GM12878 (cell line): ENCODE measurements at regions not wholly inside any gene's neighbourhood (a gene's known extent, or its start where the extent isn't known, plus 50 kb on each side); places are given as distances from the start of the nearest gene placed in this dataset.

ENCODE experiments used
- ATAC-seq: fragments of 200-7000 bp; cut with Tn5 transposase; 3 replicates; pipeline ENCODE4 v1.9.1; 2020; ENCODE audit warnings: mild to moderate bottlenecking, moderate library complexity
- BruUV-seq: library from RNA; stranded (reverse); fragments of 400-500 nt; replicated peaks from 2 replicates; lab custom pipeline; 2021; lab: Mats Ljungman, UMichigan
- CTCF ChIA-PET: fragments of 300-600 bp; sonication (Branson Sonifier 250); formaldehyde crosslinking; extraction: SDS; loops from one replicate; lab custom pipeline; 2021; ENCODE audit warnings: inconsistent platforms; lab: Yijun Ruan, JAX
- POLR2A ChIA-PET: fragments of 350-600 bp; formaldehyde crosslinking; extraction: SDS; loops from one replicate; lab custom pipeline; 2021; ENCODE audit warnings: inconsistent platforms; lab: Charles Lee
- RAD21 ChIA-PET: fragments of 300-600 bp; sonication (Branson Sonifier 250); formaldehyde crosslinking; loops from one replicate; lab custom pipeline; 2023; ENCODE audit warnings: antibody characterized with exemption; ENCODE audit not compliant: unreplicated experiment; lab: Charles Lee
- SMC1A ChIA-PET: fragments of 300-600 bp; sonication (Branson Sonifier 250); formaldehyde crosslinking; loops from one replicate; lab custom pipeline; 2023; ENCODE audit not compliant: unreplicated experiment, uncharacterized antibody; lab: Charles Lee
- DNase-seq: peaks from one replicate; pipeline ENCODE4 v3.0.0-alpha.2; 2011; ENCODE audit warnings: low read depth, low spot score
- FAIRE-seq: peaks from 3 replicates; lab custom pipeline; 2011; peaks lifted over from hg19 to GRCh38; lab: Jason Lieb, UNC
- H2AFZ ChIP-seq: 2 replicates; pipeline ENCODE4 v1.6.0; 2011; ENCODE audit warnings: low read depth, low read length, control low read depth; ENCODE audit not compliant: control insufficient read depth
- H3K27ac ChIP-seq: 2 replicates; pipeline ENCODE4 v1.5.1; 2011; ENCODE audit warnings: control low read depth; ENCODE audit not compliant: control insufficient read depth, insufficient read depth
- H3K27me3 ChIP-seq, 2 experiments: replicated peaks in 1 of 2; 2 replicates each; pipeline versions ENCODE4 v1.6.0 to v1.6.1; 2011; ENCODE audit warnings: low read length in 1 of 2; ENCODE audit not compliant: control insufficient read depth in 2 of 2, insufficient read depth in 2 of 2
- H3K36me3 ChIP-seq, 2 experiments: 2 replicates each; pipeline ENCODE4 v1.5.1; 2011; ENCODE audit warnings: low read length in 1 of 2; ENCODE audit not compliant: control insufficient read depth in 2 of 2, insufficient read depth in 2 of 2
- H3K4me1 ChIP-seq: 2 replicates; pipeline ENCODE4 v1.6.1; 2011; ENCODE audit warnings: mild to moderate bottlenecking, low read length, moderate library complexity, mixed read lengths; ENCODE audit not compliant: control insufficient read depth, insufficient read depth
- H3K4me2 ChIP-seq: 2 replicates; pipeline ENCODE4 v1.6.0; 2011; ENCODE audit warnings: control low read depth; ENCODE audit not compliant: control insufficient read depth, insufficient read depth
- H3K4me3 ChIP-seq: fragments of 200-600 bp; sonication (generic); 2 replicates; pipeline ENCODE4 v1.5.1; 2016
- H3K79me2 ChIP-seq: 2 replicates; pipeline ENCODE4 v1.6.0; 2011; ENCODE audit warnings: low read length; ENCODE audit not compliant: control insufficient read depth, insufficient read depth
- H3K9ac ChIP-seq: 2 replicates; pipeline ENCODE4 v1.8.0; 2011; ENCODE audit warnings: low read length, control low read depth, mixed read lengths; ENCODE audit not compliant: control insufficient read depth, insufficient read depth
- H3K9me3 ChIP-seq: replicated peaks from 3 replicates; pipeline ENCODE4 v1.5.1; 2011; ENCODE audit warnings: mild to moderate bottlenecking, low read length; ENCODE audit not compliant: control insufficient read depth, insufficient read depth
- H4K20me1 ChIP-seq: 2 replicates; pipeline ENCODE4 v1.6.0; 2011; ENCODE audit not compliant: control insufficient read depth, insufficient read depth
- CHD4 ChIP-seq: fragments of 200-600 bp; sonication (generic); IDR thresholded peaks from 2 replicates; pipeline ENCODE4 v1.6.1; 2016; ENCODE audit warnings: mild to moderate bottlenecking
- CREM ChIP-seq: IDR thresholded peaks from 2 replicates; pipeline ENCODE4 v1.6.1; 2014; ENCODE audit warnings: antibody characterized with exemption, low read depth
- FOXM1 ChIP-seq: IDR thresholded peaks from 2 replicates; pipeline ENCODE4 v1.6.1; 2012; ENCODE audit warnings: low read depth, mild to moderate bottlenecking, inconsistent platforms, low read length, moderate library complexity
- KDM1A ChIP-seq: fragments of 200-600 bp; sonication (generic); IDR thresholded peaks from 2 replicates; pipeline ENCODE4 v1.6.1; 2016; ENCODE audit warnings: borderline replicate concordance
- KLF5 ChIP-seq: fragments of 450-650 bp; IDR thresholded peaks from 2 replicates; pipeline ENCODE4 v1.6.1; 2014; ENCODE audit warnings: mild to moderate bottlenecking; ENCODE audit not compliant: partially characterized antibody
- MEF2A ChIP-seq: IDR thresholded peaks from 2 replicates; pipeline ENCODE4 v1.6.1; 2011; ENCODE audit warnings: low read depth, mild to moderate bottlenecking, low read length, moderate library complexity; ENCODE audit not compliant: insufficient read depth
- MTA3 ChIP-seq: IDR thresholded peaks from 2 replicates; pipeline ENCODE4 v1.6.1; 2012; ENCODE audit warnings: low read length, inconsistent platforms, borderline replicate concordance
- MYB ChIP-seq: fragments of 150-350 bp; IDR thresholded peaks from 2 replicates; pipeline ENCODE4 v1.6.1; 2014; ENCODE audit warnings: mild to moderate bottlenecking, low read depth, low read length, borderline replicate concordance
- PBX3 ChIP-seq: IDR thresholded peaks from 2 replicates; pipeline ENCODE4 v1.6.1; 2011; ENCODE audit warnings: mild to moderate bottlenecking, low read depth, low read length, moderate library complexity; ENCODE audit not compliant: insufficient replicate concordance
- PML ChIP-seq: IDR thresholded peaks from 2 replicates; pipeline ENCODE4 v1.6.1; 2012; ENCODE audit warnings: low read length, inconsistent platforms
- POLR2AphosphoS5 ChIP-seq: IDR thresholded peaks from 2 replicates; pipeline ENCODE4 v1.6.1; 2011; ENCODE audit warnings: mild to moderate bottlenecking, low read length, inconsistent platforms
- RAD51 ChIP-seq: fragments of 450-650 bp; IDR thresholded peaks from 2 replicates; pipeline ENCODE4 v1.6.1; 2016; ENCODE audit warnings: moderate library complexity, mild to moderate bottlenecking, inconsistent platforms
- RBBP5 ChIP-seq: fragments of 200-600 bp; sonication (generic); conservative IDR thresholded peaks from 2 replicates; pipeline ENCODE4 v1.6.1; 2016
- SIX5 ChIP-seq: IDR thresholded peaks from 2 replicates; pipeline ENCODE4 v1.6.1; 2011; ENCODE audit warnings: mild to moderate bottlenecking, low read depth, low read length, moderate library complexity; ENCODE audit not compliant: severe bottlenecking
- YY1 ChIP-seq: IDR thresholded peaks from 2 replicates; pipeline ENCODE4 v1.6.1; 2011; ENCODE audit warnings: low read depth, mild to moderate bottlenecking, low read length
- ZNF217 ChIP-seq: fragments of 450-650 bp; IDR thresholded peaks from 2 replicates; pipeline ENCODE4 v1.6.1; 2017; ENCODE audit warnings: antibody characterized with exemption, mild to moderate bottlenecking
- ZNF24 ChIP-seq: fragments of 450-650 bp; IDR thresholded peaks from 2 replicates; pipeline ENCODE4 v1.6.1; 2017; ENCODE audit warnings: antibody characterized with exemption, mild to moderate bottlenecking
- ZNF687 ChIP-seq: fragments of 450-650 bp; IDR thresholded peaks from 2 replicates; pipeline ENCODE4 v1.6.1; 2017; ENCODE audit warnings: mild to moderate bottlenecking, moderate library complexity
- in situ Hi-C: fragments of 300-500 bp; cut with MboI; formaldehyde crosslinking; loops from 9 replicates; pipeline ENCODE4 v1.14.3; 2018; ENCODE audit warnings: mixed read lengths
- intact Hi-C: fragments of 100-400 bp; cut with micrococcal nuclease; formaldehyde crosslinking; loops from one replicate; pipeline ENCODE4 v1.14.2; 2022; ENCODE audit not compliant: unreplicated experiment

GRCh38 chr15:24777307-24777706, 101.7 kb downstream of the NPAP1 start:
- no peaks in the 10 kb centered on the region for H4K20me1 ChIP-seq
- H3K27me3 ChIP-seq, result no peaks in the 10 kb centered on the region
- ChIA-PET SMC1A (no interaction called here), POLR2A (no interaction called here), RAD21 (no interaction called here), CTCF (no interaction called here)
- H3K36me3 ChIP-seq, result no peaks in the 10 kb centered on the region
- no peak for FAIRE-seq
- no peak overlapping the region for H2AFZ ChIP-seq
- ATAC-seq, result no peak
- no peak overlapping the region for H3K4me3 ChIP-seq
- H3K4me2 ChIP-seq, result no peak overlapping the region
- intact Hi-C loops (no loop called here), in situ Hi-C loops (no loop called here)
- no peaks in the 10 kb centered on the region for H3K4me1 ChIP-seq
- H3K9me3 ChIP-seq, result no peaks in the 10 kb centered on the region; the same call in 2 of the 3 replicates
- no peaks in the 10 kb centered on the region for H3K79me2 ChIP-seq
- no peak for TF ChIP-seq MTA3
- TF ChIP-seq KLF5, result no peak
- no peak for TF ChIP-seq CREM
- no peak for TF ChIP-seq SIX5
- TF ChIP-seq POLR2AphosphoS5, result no peak
- no peak for TF ChIP-seq PML
- TF ChIP-seq RAD51, result no peak
- TF ChIP-seq MEF2A, result no peak
- no peak for TF ChIP-seq ZNF687
- no peak for TF ChIP-seq PBX3
- TF ChIP-seq KDM1A, result no peak
- no peak for TF ChIP-seq ZNF24
- TF ChIP-seq RBBP5, result no peak
- no peak for TF ChIP-seq CHD4
- TF ChIP-seq YY1, result no peak
- TF ChIP-seq MYB, result no peak
- no peak for TF ChIP-seq ZNF217
- TF ChIP-seq FOXM1, result no peak
- no peak overlapping the region for H3K9ac ChIP-seq
- DNase-seq, result no peak
- H3K27ac ChIP-seq, result no peak overlapping the region
- no TSS peak for BruUV-seq
